HG02938 (cell line): ENCODE measurements at regions not wholly inside any gene's neighbourhood (a gene's known extent, or its start where the extent isn't known, plus 50 kb on each side); places are given as distances from the start of the nearest gene placed in this dataset.
"Not testable (repeated sequence)": the region's sequence is repeated elsewhere in the genome, so short reads cannot be mapped to it uniquely, and the experiment has no call there.

ENCODE experiments used
- ATAC-seq: cut with Tn5 transposase; IDR thresholded peaks from one replicate; pipeline ENCODE4 v1.9.1; 2021; ENCODE audit warnings: mild to moderate bottlenecking, moderate library complexity; ENCODE audit not compliant: unreplicated experiment

DNA sequence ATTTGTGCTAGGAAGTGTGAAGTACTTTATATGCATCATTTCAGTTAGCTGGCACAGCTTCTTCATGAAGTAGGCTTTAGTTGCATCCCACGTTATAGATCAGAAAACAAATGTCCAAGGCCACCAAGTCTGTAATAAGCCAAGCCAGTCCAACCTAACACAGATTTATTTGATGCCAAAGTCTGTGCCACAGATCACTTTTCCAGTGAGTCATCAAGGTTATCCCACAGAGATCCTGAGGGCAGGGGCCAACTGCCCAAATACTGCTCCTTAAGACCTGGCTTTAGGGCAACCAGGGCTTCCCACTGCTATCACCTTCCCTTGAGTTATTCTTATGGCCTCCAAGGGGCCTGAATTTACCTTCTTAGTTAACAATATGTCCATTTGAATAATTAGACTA lies 1340.4 kb downstream of the XPNPEP1 start:
- no peak for ATAC-seq

DNA sequence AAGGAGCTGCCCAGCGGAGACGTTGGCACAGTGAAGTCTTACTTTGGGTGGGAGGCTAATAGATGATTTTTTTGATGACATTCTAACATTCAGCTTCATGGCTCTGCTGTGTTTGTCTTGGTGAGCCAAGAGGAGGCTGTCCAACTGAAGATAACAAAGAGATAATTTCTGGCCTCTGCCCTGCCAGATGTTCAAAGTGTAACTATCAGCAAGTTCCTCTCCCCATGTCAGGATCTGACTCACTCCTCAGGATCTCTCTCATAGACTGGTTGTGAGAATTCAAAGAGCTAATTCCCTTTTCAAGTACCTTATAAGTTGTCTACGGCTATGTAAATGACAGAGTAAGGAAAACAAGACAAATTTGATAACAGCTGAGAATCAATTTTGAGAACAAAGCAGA lies 1340.9 kb downstream of the XPNPEP1 start:
- no peak for ATAC-seq

DNA sequence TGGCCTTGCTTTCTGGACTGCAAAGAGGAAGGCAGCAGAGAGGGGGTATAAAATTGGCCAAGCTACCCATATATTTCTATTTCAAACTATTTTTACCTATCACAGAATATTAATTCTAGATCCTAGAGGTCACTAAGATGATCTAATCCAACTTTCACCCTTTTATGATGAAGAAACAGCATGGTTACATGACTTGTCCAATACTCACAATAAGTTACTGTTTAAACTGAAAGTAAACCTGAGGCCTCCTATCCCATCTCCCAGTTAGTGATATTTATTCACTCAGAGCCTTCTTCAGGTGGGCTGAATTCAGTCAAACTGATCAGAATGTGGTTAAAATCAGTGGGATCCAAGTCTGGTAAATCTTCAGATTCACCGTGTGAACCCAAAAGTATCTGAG lies 1345.1 kb downstream of the XPNPEP1 start:
- no peak for ATAC-seq

DNA sequence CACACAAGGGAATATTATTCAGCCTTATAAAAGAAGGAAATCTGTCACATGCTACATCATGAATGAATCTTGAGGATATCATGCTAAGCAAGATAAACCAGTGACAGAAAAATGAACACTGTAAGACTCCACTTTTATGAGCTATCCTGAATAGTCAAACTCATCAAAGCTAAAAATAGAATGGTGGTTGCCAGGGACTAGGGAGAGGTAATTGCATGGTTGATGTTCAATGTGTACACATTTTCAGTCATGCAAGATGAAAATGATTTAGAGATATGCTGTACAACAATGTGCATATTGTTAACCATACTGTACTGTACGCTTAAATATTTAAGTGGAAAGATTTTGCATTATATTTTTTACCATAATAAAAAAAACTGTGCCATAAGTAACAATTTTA lies 1349.1 kb downstream of the XPNPEP1 start:
- no peak for ATAC-seq

DNA sequence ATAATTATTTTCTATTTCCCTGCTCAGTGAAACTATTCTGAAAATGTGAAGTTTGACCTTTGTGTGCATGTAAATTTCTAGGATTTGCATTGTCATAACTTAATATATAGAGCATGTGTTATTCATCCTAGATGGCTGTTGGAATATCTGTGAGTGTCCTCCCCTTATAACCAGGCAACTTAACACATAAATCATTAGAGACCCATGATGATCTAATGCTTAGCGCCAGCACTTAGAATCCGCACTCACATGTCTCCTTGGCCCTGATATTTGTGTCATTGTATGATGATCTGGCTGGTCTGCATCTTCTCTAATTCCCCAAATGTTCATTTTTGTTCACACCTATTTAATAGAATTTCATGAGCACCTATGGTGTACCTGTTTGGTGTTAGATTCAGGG lies 1354.5 kb downstream of the XPNPEP1 start:
- no peak for ATAC-seq

DNA sequence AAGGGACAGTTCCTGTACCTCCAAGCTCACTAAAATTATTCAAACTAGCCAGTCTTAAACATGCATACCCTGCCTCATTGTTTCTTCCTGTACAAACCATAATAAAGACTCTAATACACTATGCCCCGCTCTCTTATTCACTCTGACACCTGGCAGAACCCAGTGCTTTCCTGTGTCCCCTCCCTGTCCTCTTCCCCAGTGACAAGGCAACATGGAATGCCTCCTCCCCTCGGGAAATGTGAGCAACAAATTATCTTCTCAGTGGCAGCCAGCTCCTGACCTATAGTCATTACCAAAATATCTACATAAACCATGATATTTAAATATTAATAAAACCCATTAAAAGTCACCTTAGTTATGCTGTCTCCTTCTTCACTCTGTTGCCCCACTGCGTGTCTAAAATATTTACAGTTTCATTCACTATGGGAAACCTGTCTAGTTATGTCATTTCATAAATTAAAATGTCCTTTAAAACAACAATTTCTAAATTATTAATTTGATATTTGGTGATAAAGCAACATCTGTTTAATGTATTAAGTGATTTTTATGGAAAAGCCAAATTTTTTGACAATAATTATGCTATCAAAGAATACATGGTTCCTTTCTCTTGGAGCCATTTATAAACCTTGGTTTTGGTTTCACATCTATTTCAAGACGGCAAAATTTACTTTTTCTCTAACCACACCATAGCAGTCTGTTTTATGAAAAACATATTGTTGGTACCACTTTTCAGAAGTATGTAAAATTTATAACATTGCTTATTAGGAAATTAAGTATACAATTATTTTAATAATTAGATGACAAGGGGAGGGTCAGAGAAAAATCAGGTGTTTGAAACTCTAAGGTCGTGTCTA lies 1355.2 kb downstream of the XPNPEP1 start:
- peak; percentile 58 for ATAC-seq

DNA sequence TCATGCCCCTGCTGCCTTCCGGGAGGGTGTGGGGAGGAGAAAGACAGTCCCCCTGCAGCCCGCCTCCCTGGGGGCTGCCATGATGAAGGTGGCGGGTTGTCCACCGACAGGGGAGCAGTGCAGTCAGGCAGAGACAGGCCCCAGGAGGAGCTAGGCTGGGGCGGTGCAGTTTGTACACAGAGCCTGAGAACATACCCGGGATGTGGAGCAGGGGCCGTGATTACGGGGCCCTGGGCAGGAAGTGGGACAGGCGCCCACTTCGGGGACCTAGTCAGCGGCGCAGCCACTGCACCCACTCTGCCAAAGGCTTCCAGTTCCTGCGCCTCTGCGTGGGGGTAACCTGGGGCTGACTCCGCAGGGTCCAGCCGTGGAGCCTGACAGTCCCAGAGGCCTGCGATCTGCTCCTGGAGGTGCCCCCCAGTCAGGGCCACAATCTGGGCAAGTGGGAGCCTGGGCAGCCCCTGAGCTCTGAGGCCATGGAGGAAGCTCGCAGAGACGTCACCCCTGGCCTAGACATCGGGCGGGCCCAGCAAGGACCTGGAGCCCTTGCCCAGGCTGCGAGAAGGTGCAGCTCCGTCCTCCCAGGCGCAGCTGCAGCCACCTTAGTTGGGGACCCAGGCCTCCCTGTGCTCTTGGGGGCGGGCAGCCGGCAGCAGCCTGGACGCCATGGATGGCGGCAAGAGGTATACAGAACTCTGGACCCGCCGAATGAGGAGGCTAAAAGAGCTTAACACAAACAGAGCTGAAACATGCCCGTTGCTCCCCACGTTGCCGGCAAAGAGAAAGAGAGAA lies 1356.8 kb downstream of the XPNPEP1 start:
- ATAC-seq, result no peak

DNA sequence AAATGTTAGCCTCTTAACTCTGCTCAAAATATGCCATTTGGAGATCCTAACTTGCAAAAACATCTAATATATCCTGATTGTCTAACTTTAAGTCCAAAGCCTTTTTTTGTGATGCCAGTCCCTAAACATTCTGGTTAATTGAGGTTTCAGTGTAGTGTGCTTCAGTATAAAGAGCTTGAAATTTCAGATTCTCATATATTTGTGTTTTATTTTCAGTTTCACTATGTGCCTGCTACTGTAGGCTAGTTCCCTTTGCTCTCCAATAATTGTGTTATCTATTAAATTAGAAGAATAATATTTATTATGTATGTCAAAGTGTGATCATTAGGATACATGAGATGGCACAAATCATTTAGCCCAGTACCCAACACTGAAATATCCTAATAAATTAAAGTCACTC lies 1361.2 kb downstream of the XPNPEP1 start:
- ATAC-seq, result no peak

DNA sequence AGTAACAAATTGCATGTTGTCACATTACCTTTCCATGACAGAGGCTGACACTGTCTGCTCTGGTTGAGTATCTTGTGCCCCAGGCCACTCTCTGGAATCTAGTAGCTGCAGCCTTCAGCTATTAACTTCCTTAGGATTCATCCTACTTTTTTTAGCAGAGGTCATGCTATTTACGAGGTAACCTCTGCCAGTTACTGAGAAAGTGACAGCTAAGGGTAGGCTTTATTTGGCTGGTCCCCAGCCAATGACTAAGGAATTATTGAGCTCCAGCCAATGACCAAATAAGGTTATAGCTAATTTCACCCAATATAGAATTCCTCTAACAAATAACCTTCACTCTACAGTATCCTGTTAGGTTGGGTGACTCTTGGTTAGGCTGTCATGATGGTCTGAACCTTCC lies 1361.7 kb downstream of the XPNPEP1 start:
- no peak for ATAC-seq

DNA sequence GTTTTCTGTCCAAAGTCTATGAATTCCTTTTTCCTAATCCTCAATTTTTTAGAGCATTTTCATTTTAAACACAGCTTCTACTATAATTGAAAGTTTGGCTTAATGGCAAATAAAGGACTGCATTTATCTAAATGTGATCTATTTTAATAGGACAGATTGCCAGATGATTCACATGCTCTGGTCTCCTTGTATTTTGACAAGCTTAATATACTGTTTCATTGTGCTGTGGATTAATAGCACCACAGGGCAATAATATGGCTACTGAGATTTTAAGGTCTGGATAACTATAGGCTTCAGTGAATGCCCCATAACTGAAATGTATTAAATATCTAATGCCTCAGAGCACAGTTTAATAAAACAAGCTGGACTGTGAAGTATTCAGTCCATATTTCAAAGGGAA lies 1362.8 kb downstream of the XPNPEP1 start:
- ATAC-seq, result no peak

DNA sequence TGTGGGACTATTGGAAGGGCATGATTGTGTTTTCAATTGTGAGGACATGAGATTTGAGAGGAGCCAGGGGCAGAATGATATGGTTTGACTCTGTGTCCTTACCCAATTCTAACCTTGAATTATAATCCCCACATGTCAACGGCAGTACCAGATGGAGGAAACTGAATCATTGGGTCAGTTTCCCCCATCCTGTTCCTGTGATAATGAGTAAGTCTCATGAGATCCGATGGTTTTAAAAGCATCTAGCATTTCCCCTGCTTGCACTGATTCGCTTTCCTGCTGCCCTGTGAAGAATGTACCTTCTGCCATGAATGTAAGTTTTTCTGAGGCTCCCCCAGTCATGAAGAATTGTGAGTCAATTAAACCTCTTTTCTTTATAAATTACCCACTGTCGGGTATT lies 1367.1 kb downstream of the XPNPEP1 start:
- ATAC-seq, result no peak

DNA sequence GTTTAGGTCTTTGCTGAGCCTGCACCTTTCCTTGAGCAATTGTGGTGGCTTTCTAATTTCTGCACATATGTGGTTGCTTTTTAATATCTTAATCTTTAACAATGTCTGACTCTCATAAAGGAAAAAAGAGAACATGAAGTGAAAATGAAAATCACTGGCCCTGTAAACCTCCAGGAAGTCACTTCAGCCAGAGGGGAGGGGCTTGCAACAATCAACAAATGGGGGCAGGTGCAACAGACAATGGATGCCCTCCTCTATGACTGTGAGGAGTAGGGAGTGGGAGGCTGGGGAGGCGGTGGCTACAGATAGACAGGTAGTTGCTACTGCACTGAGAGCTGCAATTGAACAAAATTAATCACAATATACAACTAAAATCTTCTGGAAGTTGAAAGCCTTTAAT lies 1377.4 kb downstream of the XPNPEP1 start:
- peak; percentile 75 for ATAC-seq

DNA sequence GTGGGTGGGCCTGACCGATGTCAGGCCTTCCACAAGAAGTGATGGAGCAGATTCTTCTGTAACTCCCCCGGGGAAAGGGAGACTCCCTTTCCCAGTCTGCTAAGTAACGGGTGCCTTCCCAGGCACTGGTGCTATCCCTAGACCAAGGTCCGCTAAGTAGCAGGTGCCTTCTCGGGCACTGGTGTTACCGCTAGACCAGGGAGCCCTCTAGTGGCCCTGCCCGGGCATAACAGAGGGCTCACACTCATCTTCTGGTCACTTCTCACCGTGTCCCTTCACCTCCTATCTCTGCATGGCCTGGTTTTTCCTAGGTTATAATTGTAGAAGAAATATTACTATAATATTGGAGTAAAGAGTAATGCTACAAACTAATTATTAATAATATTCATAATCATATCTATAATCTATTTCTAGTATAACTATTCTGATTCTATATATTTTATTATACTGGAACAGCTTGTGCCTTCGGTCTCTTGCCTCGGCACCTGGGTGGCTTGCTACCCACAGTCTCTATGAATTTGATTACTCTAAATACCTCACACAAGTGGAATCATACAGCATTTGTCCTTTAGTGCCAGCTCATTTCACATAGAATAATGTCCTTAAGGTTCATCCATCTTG lies 1378.7 kb downstream of the XPNPEP1 start:
- peak; percentile 67 for ATAC-seq

DNA sequence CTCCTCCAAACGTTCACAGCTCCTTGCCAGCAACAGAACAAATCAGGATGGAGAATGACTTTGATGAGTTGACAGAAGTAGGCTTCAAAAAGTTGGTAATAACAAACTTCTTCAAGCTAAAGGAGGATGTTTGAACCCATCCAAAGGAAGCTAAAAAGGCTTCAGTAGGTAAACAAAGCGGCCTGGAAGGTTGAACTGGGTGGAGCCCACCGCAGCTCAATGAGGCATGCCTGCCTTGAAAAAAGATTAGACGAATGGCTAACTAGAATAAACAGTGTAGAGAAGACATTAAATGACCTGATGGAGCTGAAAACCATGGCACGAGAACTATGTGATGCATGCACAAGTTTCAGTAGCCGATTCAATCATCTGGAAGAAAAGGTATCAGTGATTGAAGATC lies 1369.0 kb upstream of the SORCS1 start:
- ATAC-seq, result not testable (repeated sequence)

DNA sequence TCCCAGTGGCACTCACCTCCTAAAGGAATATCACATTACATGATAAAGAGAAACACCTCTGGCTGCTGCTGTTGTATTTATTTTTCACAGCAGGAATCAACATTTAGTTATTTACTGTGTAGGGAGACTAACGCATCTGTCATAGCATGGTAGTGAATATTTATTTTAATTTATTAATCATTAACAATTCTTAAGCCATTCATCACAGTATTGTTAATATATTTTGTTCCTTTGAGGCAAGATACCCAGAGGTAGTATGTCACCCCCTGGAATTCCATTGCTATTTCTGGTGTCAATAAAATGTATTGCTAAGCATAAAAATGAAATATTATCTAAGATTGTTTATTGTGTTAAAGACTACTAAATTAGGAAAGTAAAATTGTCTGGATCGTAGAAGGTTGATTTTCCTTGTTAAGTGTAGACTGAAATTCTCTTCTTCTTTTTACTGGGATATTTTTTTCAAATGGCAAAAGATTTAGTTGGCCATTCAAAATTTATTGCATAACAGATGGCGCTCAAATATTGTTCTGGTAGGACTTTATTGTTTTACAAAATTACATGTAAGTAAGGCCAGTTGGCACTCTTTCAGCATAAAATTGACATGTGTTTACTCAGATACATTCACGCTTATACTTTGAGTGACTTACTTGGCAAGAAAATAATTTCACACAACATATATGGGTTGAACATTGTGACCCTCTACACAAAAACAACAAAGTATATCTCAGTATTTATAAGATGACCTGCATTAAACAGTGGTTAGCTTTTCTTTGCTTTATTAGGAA lies 1358.7 kb upstream of the SORCS1 start:
- ATAC-seq, result no peak

DNA sequence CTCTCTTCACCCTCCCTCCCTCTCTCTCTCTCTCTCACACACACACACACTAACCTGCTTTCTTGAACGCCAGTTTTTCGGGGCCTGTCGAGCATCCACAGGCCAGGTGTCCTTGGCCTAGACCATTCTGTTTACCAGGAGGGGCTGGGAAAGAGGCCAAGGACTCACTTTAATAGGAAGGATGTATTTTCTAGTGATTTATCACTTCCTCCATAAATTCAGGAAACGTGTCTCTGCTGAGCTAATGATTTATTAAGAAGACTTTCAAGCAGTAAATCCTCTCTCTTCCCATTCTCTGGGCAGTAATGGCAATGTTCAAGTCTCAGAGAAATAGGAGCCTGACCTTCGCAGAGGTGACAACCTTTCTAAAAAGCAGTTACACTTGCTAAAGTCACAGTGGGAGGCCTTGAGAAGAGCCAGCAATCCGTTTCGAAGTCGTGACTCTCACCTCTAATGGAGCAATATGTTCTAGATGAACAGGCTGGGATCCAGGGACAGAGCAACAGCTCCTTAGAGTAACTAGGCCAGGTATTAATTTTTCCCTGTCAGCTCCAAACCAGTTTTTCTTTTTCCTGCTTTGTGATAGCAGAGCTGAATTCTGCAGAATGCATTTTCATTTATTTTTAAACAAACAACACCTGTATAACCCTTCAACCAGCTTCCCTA lies 1357.5 kb upstream of the SORCS1 start:
- no peak for ATAC-seq

DNA sequence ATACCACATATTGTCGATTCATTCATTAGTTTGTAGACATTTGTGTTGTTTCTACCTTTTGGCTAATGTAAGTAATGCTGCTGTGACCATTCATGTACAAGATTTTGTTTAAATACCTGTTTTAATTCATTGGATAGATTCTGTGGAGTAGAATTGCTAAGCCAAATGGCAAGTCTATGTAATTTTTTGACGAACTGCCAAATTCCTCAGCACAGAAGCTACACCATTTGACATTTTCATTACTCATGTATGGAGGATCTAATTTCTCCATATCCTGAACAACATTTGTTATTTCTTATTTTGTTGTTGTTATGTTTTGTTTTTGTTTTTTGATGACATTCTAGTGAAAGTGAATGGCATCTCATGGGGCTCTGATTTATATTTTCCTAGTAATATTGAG lies 1351.3 kb upstream of the SORCS1 start:
- ATAC-seq, result no peak

DNA sequence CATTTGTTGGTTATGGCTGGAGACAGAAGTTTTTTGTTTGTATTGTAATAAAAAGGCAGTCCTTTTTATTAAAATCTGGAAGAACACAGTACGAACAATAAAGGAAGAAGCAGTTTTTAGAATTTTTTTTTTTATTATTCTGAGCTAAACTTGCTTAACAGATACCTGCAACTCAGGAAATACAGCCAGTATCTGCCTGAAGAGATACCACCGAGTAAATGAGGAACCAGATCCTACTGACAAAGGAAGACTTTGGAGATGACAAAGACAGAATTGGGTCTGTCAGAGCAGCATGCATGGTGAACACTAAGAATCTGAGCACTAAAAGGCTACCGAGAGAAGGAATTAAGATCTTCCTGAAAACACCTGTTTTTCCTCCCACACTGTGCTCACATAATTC lies 1335.9 kb upstream of the SORCS1 start:
- ATAC-seq, result no peak

DNA sequence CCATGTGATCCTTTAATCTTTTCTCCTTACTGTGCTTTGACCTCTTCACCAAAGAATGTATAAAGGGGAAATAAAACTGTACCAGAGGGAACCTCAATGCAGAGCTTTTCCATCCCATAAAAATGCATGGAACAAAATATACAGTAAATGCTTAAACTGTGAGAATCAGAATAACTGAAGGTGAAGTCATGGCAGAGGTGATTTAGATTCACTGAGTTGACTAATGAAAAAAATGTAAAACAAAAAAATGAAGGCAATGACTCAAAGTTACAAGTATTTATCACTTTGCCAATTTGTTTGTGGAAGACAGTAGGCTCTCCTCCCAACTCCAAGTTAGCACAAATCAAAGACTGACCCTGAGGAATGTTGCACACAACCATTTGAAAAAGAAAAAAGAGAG lies 1331.6 kb upstream of the SORCS1 start:
- no peak for ATAC-seq

DNA sequence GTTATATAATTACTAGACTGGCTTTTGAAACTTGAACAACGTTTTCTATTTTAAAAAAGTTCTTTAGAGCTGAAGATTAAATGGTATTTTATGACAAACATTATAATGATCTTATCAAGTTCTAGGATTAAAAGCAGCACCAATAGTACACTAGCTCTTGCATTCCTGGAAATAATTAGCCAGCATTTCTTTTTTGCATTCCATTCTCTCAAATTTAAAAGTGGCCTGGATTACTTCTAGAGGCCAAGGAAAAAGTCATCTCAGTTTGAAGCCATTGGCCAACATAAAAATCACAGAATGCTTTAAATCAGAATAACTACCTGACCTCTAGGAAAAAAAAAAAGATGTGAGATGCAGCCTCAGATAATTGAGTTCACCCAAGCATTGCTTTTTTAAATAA lies 1326.4 kb upstream of the SORCS1 start:
- ATAC-seq, result no peak

DNA sequence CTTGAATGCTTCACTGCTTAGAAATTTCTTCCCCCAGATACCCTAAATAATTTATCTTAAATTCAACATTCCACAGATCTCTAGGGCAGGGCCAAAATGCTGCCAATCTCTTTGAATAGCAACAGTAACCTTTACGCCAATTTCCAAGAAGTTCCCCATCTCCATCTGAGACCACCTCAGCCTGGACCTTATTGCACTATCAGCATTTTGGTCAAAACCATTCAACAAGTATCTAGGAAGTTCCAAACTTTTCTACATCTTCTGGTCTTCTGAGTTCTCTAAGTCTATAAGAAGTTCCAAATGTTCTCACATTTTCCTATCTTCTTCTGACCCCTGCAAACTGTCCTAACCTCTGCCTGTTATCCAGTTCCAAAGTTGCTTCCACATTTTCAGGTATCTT lies 1306.9 kb upstream of the SORCS1 start:
- ATAC-seq, result no peak
